Activated gamma-delta T cell treated with Interleukin-2 at 50 U/mL for 16 hours (primary cell): ENCODE measurements at regions not wholly inside any gene's neighbourhood (a gene's known extent, or its start where the extent isn't known, plus 50 kb on each side); places are given as distances from the start of the nearest gene placed in this dataset.
A peak's percentile ranks its signal among the peaks of the same experiment; 100 is the strongest.
"Not testable (repeated sequence)": the region's sequence is repeated elsewhere in the genome, so short reads cannot be mapped to it uniquely, and the experiment has no call there.

Experiments
- DNase-seq: peaks from one replicate; pipeline ENCODE4 v3.0.0-alpha.2; 2020

GRCh38 chr14:65835501-65835900 lies 423.0 kb downstream of the FUT8 start:
- DNase-seq = no peak

- DNase-seq = no peak
These were observed 426.0 kb downstream of the FUT8 start for GRCh38 chr14:65838565-65838964.

GRCh38 chr14:65840118-65840751 lies 427.7 kb downstream of the FUT8 start:
- no peak for DNase-seq

GRCh38 chr14:65840786-65841185 lies 428.3 kb downstream of the FUT8 start:
- DNase-seq = no peak

- no peak for DNase-seq
These were observed 433.8 kb downstream of the FUT8 start for GRCh38 chr14:65846196-65846868.

GRCh38 chr14:65847075-65847847 lies 434.7 kb downstream of the FUT8 start:
- DNase-seq = peak; percentile 73

- DNase-seq = not testable (repeated sequence)
These were observed 435.4 kb downstream of the FUT8 start for GRCh38 chr14:65847931-65848330.

GRCh38 chr14:65849091-65849490 lies 436.6 kb downstream of the FUT8 start:
- no peak for DNase-seq

GRCh38 chr14:65849558-65849957 lies 437.0 kb downstream of the FUT8 start:
- DNase-seq = no peak

- DNase-seq = peak; percentile 56
These were observed 438.1 kb downstream of the FUT8 start for GRCh38 chr14:65850429-65851135.

GRCh38 chr14:65852689-65853088 lies 440.2 kb downstream of the FUT8 start:
- no peak for DNase-seq

GRCh38 chr14:65853407-65853955 lies 441.0 kb downstream of the FUT8 start:
- DNase-seq = no peak

GRCh38 chr14:65854215-65854614 lies 441.7 kb downstream of the FUT8 start:
- DNase-seq = no peak

- DNase-seq = no peak
These were observed 448.6 kb downstream of the FUT8 start for GRCh38 chr14:65860956-65861611.

GRCh38 chr14:65864549-65864948 lies 452.0 kb downstream of the FUT8 start:
- DNase-seq = no peak

GRCh38 chr14:65864984-65865383 lies 452.5 kb downstream of the FUT8 start:
- no peak for DNase-seq

- no peak for DNase-seq
These were observed 453.9 kb downstream of the FUT8 start for GRCh38 chr14:65866448-65866847.

- no peak for DNase-seq
These were observed 454.4 kb downstream of the FUT8 start for GRCh38 chr14:65866886-65867285.

- no peak for DNase-seq
These were observed 454.8 kb downstream of the FUT8 start for GRCh38 chr14:65867333-65867732.

- DNase-seq = no peak
These were observed 460.0 kb downstream of the FUT8 start for GRCh38 chr14:65872536-65872935.

GRCh38 chr14:65877166-65877565 lies 464.6 kb downstream of the FUT8 start:
- no peak for DNase-seq

GRCh38 chr14:65877624-65878023 lies 465.1 kb downstream of the FUT8 start:
- DNase-seq = no peak

GRCh38 chr14:65878586-65878985 lies 466.1 kb downstream of the FUT8 start:
- DNase-seq = no peak
